GM21786 (cell line): ENCODE measurements at regions not wholly inside any gene's neighbourhood (a gene's known extent, or its start where the extent isn't known, plus 50 kb on each side); places are given as distances from the start of the nearest gene placed in this dataset.
"Not testable (repeated sequence)": the region's sequence is repeated elsewhere in the genome, so short reads cannot be mapped to it uniquely, and the experiment has no call there.

ENCODE experiments used
- ATAC-seq: cut with Tn5 transposase; IDR thresholded peaks from one replicate; pipeline ENCODE4 v1.9.1; 2021; ENCODE audit not compliant: unreplicated experiment

GRCh38 chr1:182003953-182004586 is 57.4 kb downstream of the ZNF648 start:
- ATAC-seq, result no peak

- ATAC-seq, result no peak
Observed at GRCh38 chr1:182003025-182003725, 58.3 kb downstream of the ZNF648 start.

DNA sequence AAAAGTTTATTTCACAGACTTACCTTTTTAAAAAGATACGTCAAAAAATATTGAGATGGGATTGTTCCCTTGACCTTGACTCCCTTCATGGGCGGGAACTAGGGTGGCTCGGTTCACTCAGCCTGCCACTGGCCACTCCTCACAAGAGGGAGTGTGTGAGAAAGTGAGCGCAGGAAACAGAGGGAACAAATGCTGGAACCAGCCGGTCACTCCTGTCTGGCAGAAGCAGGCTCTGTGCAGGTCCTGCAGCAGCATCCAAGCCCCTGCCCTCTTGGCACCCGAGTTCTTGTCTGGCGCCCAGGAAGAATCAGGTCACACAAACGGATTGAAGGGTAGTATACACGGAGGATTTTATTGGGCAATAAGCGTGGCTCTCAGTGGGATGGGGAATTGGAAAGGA is 58.9 kb downstream of the ZNF648 start:
- ATAC-seq, result no peak

- no peak for ATAC-seq
Observed at GRCh38 chr1:181998858-181999257, 62.7 kb downstream of the ZNF648 start.

DNA sequence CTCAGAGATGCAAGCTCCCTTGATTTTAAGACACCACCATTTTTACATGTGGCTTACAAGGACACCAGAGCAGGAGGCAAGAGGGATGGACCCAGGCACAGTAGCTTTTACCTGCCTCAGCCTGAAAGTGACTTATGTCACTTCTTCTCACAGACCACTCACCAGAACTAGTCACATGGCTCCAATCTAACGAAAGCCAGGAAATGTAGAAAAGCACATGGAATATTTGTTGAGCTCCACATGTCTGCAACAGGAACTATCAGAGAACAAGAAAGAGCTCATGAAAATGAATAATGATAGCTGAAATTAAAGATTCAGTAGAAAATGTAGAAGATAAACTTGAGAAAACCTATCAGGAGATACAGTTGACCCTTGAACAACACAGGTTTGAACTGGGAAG is 69.4 kb downstream of the ZNF648 start:
- no peak for ATAC-seq

- no peak for ATAC-seq
Observed at GRCh38 chr1:181990728-181991127, 70.8 kb downstream of the ZNF648 start.

DNA sequence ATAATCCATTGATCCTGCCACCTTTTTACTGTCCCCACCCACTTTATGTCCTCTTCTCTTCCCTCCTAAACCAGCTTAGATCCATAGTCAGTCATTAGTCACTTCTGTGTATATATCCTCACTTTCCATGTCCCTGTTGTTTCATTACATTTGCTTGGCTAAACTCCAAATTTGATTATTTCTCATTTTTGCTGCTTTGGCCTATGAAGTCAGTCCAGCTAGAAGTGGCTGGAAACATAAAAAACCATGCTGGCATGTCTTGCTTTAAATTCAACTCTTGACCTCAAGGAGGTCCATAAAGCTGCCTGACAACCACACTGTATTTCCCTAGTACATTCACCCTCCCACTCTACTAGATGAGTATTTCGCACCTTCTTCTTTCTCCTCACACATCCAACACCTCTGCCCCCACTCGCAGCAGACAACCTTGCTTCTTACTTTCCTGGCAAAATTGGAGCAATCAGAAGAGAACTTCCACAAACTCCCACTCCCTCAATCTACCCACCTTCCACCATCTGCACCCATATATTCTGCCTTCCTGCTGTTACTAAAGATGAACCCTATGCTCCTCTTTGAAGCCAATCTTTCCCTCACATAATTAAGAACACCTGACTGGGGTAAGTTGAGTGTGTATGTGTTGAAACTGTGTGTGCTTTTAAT is 72.1 kb downstream of the ZNF648 start:
- ATAC-seq, result no peak

- ATAC-seq, result no peak
Observed at GRCh38 chr1:181987996-181988395, 73.5 kb downstream of the ZNF648 start.

GRCh38 chr1:181987334-181987895 is 74.1 kb downstream of the ZNF648 start:
- ATAC-seq, result no peak

GRCh38 chr1:181986907-181987305 is 74.6 kb downstream of the ZNF648 start:
- no peak for ATAC-seq

DNA sequence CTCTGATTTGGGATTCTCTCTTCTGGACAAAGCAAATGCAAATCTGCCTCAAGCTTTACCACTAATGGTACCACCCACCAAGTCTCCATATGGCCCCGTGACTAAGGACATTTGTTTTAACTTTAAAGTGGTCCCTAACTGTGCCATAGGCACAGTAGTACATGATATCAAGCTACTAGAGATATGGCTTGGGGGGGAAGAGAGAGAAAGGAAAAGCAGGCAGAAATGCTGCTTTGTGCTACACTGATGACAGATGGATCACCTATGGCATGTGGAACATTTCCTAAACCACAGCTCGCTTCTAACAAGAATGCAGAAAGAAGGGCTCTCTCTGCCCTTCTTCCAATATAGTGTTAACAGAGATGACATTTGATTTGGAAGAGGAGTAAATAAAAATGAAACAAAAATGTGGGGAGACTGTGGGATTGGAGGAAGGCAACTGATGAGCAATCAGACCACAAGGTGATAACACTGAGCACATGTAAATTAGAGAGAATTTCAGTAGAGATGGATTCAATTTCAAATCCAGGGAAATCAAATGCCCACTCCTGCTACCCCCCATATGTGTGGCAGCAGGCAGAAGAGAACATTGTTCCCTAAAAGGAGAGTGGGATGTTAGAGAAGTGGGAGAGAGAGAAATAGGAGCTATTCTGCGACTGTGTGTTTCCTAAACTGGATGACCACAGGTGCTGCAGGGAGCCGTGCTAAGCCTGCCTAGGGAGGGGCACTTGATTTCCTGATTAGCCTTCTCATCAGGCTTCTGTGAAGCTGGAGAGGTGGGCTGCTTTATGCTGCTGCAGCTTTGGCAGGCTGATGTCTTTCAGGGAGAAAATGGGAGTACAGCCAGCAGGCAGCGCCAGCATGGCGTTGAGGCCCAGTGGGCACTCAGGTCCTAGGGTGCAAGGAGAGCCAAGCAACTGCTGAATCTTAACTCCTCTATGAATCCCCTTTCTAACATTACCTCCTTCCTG is 75.3 kb downstream of the ZNF648 start:
- ATAC-seq, result no peak

DNA sequence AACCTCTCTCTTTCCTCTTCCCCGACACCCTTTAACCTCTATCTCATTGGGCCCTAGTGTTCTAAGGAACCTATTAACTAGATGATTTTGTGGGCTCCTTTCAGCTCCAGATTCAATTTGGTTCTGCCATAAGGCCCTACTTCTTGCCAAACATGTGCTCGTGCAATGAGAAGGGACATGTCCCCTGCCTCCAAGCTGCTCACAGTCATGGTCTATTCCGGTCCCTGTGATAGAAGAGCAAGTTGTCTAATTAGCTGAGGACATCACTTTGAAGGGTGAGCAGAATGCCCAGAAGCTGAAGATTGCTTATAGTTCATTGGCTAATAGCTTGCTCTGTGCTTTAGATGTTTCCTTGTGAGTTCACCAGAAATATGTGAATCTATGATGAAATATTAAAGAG is 76.2 kb downstream of the ZNF648 start:
- ATAC-seq, result no peak

DNA sequence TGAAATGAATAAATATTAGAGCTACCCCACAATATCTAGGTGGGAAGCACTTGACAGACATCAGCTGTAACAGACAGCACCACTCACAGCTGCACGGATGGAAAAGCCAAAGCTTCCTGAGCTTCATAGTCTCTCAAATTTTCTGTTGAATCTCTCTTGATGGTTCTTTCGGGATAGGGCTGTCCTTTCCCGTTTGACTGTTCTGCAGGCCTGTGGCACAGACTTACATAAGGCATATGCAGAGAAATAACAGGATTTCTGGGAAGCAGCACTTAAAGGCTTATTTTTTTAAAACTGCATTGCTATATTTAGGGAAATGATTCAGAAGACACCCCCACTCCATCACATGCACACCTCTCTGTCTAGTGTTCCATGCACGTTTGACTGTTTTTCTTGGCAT is 77.5 kb downstream of the ZNF648 start:
- ATAC-seq, result no peak

GRCh38 chr1:181981821-181982220 is 79.7 kb downstream of the ZNF648 start:
- ATAC-seq, result no peak

- no peak for ATAC-seq
Observed at GRCh38 chr1:181972256-181972655, 89.3 kb downstream of the ZNF648 start.

DNA sequence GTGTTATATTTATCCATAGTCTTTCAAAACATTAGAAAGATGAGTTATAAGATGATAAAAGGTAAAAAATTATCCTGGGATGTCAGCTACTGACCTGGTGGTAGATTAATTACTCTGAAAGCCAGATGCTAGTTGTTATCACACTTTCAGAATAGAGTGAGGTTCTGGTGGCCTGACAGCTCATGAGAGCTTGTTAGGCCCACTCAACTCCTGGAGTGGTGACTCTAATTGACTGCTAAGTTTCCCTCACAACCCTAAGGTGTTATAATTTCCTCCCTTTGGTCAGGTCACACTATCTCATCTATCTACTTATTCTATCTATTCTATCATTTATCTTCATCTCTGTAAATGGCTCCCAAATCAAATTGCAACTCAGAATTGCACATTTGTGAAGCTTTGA is 90.1 kb downstream of the ZNF648 start:
- no peak for ATAC-seq

DNA sequence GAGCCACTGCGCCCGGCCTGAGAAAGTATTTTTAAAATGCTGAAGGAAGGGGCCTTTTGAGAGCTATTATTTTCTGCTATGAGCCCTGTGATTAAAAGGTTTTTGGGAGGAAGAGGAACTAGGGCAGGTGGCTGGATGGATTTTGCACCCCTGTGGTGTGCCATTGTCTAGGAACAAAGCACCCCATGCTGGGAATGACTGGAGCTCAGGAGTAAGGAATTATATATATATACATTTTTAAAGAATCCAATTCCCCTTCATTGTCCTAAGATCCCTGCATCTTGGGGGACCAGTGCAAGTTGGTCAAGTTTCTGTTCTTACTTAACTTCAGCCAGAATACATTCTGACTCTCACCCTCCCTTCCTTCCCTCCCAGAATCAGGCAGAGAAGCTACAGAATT is 91.6 kb downstream of the ZNF648 start:
- ATAC-seq, result no peak

DNA sequence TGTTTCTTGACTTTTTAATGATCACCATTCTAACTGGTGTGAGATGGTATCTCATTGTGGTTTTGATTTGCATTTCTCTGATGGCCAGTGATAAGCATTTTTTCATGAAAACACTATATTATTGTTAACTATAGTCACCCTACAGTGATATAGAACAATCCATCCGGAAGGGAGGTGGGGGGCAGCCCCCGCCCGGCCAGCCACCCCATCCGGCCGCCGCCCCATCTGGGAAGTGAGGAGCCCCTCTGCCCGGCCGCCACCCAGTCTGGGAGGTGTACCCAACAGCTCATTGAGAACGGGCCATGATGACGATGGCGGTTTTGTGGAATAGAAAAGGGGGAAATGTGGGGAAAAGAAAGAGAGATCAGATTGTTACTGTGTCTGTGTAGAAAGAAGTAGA is 106.8 kb downstream of the ZNF648 start:
- not testable (repeated sequence) for ATAC-seq

DNA sequence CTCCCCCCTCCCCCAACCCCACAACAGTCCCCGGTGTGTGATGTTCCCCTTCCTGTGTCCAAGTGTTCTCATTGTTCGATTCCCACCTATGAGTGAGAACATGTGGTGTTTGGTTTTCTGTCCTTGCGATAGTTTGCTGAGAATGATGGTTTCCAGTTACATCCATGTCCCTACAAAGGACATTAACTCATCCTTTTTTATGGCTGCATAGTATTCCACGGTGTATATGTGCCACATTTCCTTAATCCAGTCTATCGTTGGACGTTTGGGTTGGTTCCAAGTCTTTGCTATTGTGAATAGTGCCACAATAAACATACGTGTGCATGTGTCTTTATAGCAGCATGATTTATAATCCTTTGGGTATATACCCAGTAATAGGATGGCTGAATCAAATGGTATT is 107.3 kb downstream of the ZNF648 start:
- ATAC-seq, result not testable (repeated sequence)

GRCh38 chr1:181953596-181953995 is 107.9 kb downstream of the ZNF648 start:
- ATAC-seq, result no peak

- ATAC-seq, result no peak
Observed at GRCh38 chr1:181951213-181951612, 110.3 kb downstream of the ZNF648 start.
